Sigmoid colon (tissue), 3 donors: ENCODE measurements at regions not wholly inside any gene's neighbourhood (a gene's known extent, or its start where the extent isn't known, plus 50 kb on each side); places are given as distances from the start of the nearest gene placed in this dataset.

Experiments
- CTCF ChIP-seq, 4 experiments: fragments of 450-650 bp in 3 of 4; fragments of 200-600 bp in 1 of 4; IDR thresholded peaks; one replicate each; pipeline ENCODE4 v1.5.1; 2016 to 2019; ENCODE audit warnings: antibody characterized with exemption in 4 of 4, mild to moderate bottlenecking in 3 of 4, moderate library complexity in 2 of 4
- POLR2A ChIP-seq, 2 donors: fragments of 450-650 bp; IDR thresholded peaks; one replicate each; pipeline ENCODE4 v1.6.1; 2016; ENCODE audit warnings: antibody characterized with exemption in 2 of 2, mild to moderate bottlenecking in 2 of 2, moderate library complexity in 2 of 2

GRCh38 chr14:45868863-45869262 is 615.9 kb upstream of the MIS18BP1 start:
- TF ChIP-seq POLR2A (IDR thresholded peaks at IDR 0.05), result no peak
- no peak for TF ChIP-seq CTCF (IDR thresholded peaks at IDR 0.05)
